Bronchial epithelial cell (primary cell): ENCODE measurements at regions not wholly inside any gene's neighbourhood (a gene's known extent, or its start where the extent isn't known, plus 50 kb on each side); places are given as distances from the start of the nearest gene placed in this dataset.
"Not testable (repeated sequence)": the region's sequence is repeated elsewhere in the genome, so short reads cannot be mapped to it uniquely, and the experiment has no call there.

Experiments
- DNase-seq: peaks from one replicate; pipeline ENCODE4 v3.0.0-alpha.2; 2010; ENCODE audit warnings: low read depth
- FAIRE-seq: peaks from 2 replicates; lab custom pipeline; 2011; peaks lifted over from hg19 to GRCh38; lab: Jason Lieb, UNC
- H3K27me3 ChIP-seq: 2 replicates; pipeline ENCODE4 v1.5.1; 2011; ENCODE audit warnings: low read length; ENCODE audit not compliant: control insufficient read depth, insufficient read depth
- H3K36me3 ChIP-seq: 2 replicates; pipeline ENCODE4 v1.5.1; 2011; ENCODE audit warnings: low read length; ENCODE audit not compliant: control insufficient read depth, insufficient read depth
- H3K4me3 ChIP-seq: 2 replicates; pipeline ENCODE4 v1.5.1; 2011; ENCODE audit warnings: mild to moderate bottlenecking, low read depth, low read length, control low read depth
- TF ChIP-seq, protein P1 (sequence below): IDR thresholded peaks from 2 replicates; pipeline ENCODE4 v1.5.1; 2011; ENCODE audit warnings: mild to moderate bottlenecking, moderate library complexity, low read length, control low read depth, inconsistent platforms; ENCODE audit not compliant: insufficient read depth, severe bottlenecking

DNA sequence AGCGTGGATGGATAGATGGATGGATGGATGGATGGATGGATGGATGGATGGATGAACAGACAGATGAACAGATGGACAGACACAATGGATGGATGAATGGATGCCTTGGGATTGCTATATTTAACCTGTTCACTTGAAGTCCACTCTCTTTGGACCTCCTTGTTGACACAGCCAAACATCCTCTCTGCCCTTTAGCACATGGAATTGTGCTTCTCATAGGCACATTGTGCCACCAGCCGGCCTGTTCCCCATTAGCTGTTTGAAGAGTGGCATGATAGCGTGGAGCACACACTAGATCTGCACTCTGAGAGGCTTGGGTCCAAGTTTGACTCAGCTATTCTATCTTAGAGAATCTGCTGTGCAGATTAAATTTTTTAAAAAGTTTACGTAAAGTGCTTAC, 56.9 kb upstream of the GSC start:
- H3K36me3 ChIP-seq: no peaks in the 10 kb centered on the region
- TF ChIP-seq, protein P1, sequence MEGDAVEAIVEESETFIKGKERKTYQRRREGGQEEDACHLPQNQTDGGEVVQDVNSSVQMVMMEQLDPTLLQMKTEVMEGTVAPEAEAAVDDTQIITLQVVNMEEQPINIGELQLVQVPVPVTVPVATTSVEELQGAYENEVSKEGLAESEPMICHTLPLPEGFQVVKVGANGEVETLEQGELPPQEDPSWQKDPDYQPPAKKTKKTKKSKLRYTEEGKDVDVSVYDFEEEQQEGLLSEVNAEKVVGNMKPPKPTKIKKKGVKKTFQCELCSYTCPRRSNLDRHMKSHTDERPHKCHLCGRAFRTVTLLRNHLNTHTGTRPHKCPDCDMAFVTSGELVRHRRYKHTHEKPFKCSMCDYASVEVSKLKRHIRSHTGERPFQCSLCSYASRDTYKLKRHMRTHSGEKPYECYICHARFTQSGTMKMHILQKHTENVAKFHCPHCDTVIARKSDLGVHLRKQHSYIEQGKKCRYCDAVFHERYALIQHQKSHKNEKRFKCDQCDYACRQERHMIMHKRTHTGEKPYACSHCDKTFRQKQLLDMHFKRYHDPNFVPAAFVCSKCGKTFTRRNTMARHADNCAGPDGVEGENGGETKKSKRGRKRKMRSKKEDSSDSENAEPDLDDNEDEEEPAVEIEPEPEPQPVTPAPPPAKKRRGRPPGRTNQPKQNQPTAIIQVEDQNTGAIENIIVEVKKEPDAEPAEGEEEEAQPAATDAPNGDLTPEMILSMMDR: no peak
- DNase-seq: no peak
- no peak for FAIRE-seq
- no peaks in the 10 kb centered on the region for H3K27me3 ChIP-seq
- H3K4me3 ChIP-seq: no peak overlapping the region

DNA sequence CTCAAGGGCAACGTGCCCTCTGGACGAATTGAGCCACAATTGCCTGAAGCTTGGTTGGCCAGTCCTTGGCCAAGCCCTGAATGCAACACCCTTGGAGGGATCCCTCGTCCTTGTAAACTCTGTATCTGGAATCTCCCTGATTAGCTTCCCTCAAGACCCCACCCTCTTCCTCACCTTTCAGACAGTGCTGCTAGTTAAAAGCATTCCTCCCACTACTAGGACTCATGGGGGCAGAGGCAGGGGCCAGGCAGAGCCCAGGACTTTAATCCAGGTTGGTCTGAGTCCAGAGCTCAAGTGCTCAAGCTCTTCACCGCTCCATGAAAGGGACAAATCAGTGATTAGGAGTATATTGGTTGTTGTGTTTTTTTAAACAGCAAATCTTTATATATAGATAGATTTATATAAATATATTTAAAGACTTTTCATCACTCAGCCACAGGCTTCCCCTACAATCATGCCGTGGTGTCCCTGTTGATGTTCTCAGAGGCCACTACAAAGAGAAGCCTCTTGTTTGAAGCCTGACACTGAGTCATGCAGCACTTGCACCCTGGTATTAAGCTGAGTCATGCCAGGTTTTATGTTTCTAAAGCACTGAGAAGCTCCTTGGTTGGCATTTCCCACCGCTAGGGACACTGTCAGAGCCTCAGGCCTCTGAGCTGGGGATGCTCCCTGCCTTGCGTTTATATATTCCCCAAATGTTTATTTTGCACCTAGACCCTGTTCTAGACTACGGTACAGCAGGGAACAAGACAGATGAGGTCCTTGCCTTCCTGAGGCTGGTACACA, 53.8 kb upstream of the GSC start:
- DNase-seq (peak; percentile 6), FAIRE-seq (no peak)
- no peaks in the 10 kb centered on the region for H3K36me3 ChIP-seq
- no peak overlapping the region for H3K4me3 ChIP-seq
- H3K27me3 ChIP-seq: no peaks in the 10 kb centered on the region
- TF ChIP-seq, protein P1: no peak

DNA sequence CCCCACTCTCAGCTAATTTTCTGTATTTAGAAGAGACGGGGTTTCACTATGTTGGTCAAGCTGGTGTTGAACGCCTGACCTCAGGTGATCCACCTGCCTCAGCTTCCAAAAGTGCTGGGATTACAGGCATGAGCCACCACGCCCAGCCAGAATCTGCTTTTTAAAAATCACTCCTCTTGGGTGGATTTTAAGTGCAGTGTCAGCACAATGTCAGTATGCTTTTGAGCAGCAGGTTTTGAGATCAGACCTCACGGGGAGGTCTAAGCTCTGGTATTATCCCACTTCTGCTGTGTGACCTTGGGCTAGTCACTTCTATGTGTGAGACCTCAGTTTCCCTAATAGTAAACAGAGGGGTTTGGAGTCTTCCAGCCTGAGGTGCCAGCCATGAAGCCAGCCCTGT, 51.8 kb upstream of the GSC start:
- Histone ChIP-seq H3K4me3 (no peak overlapping the region), H3K36me3 (no peaks in the 10 kb centered on the region), H3K27me3 (no peaks in the 10 kb centered on the region)
- TF ChIP-seq, protein P1: no peak
- no peak for FAIRE-seq
- no peak for DNase-seq

DNA sequence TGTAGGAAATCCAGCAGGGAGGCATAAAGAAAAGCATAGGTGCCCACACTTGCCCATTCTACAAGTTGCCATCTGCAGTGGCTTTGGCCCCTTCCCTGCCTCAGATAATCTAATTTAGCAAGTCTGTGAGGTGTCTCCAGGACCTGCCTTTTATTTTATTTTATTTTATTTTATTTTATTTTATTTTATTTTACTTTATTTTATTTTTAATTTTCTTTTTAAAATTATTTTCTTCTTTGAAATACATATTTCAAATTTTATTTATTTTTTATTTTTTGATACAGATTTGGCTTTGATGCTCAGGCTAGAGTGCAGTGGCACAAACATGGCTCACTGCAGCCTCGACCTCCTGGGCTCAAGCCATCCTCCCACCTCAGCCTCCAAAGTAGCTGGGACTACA, 51.0 kb upstream of the GSC start:
- not testable (repeated sequence) for DNase-seq, H3K4me3 ChIP-seq, H3K27me3 ChIP-seq, FAIRE-seq, H3K36me3 ChIP-seq
